GM18505 (cell line): ENCODE measurements at regions not wholly inside any gene's neighbourhood (a gene's known extent, or its start where the extent isn't known, plus 50 kb on each side); places are given as distances from the start of the nearest gene placed in this dataset.
"Not testable (repeated sequence)": the region's sequence is repeated elsewhere in the genome, so short reads cannot be mapped to it uniquely, and the experiment has no call there.

Experiments
- ATAC-seq: cut with Tn5 transposase; IDR thresholded peaks from one replicate; pipeline ENCODE4 v1.9.1; 2021; ENCODE audit not compliant: unreplicated experiment
- POLR2A ChIP-seq: IDR thresholded peaks from 4 replicates; pipeline ENCODE4 v1.6.1; 2011; ENCODE audit warnings: borderline replicate concordance; ENCODE audit not compliant: insufficient read depth, insufficient read length; ENCODE audit errors: extremely low read depth

GRCh38 chr5:60125636-60126035, 232.1 kb upstream of the PDE4D start:
- ATAC-seq: no peak
- TF ChIP-seq POLR2A: no peak

GRCh38 chr5:60102961-60103693, 209.6 kb upstream of the PDE4D start:
- TF ChIP-seq POLR2A: no peak
- no peak for ATAC-seq

GRCh38 chr5:60101573-60101972, 208.0 kb upstream of the PDE4D start:
- no peak for ATAC-seq
- no peak for TF ChIP-seq POLR2A

GRCh38 chr5:60092671-60093422, 199.3 kb upstream of the PDE4D start:
- no peak for ATAC-seq
- no peak for TF ChIP-seq POLR2A

GRCh38 chr5:60086583-60086982, 193.1 kb upstream of the PDE4D start:
- no peak for ATAC-seq
- TF ChIP-seq POLR2A: no peak

GRCh38 chr5:60084226-60084625, 190.7 kb upstream of the PDE4D start:
- no peak for TF ChIP-seq POLR2A
- no peak for ATAC-seq

GRCh38 chr5:60077292-60077691, 183.8 kb upstream of the PDE4D start:
- TF ChIP-seq POLR2A: no peak
- ATAC-seq: no peak

GRCh38 chr5:60076746-60077145, 183.2 kb upstream of the PDE4D start:
- no peak for ATAC-seq
- TF ChIP-seq POLR2A: no peak

GRCh38 chr5:60066502-60066901, 173.0 kb upstream of the PDE4D start:
- ATAC-seq: no peak
- TF ChIP-seq POLR2A: no peak

- no peak for TF ChIP-seq POLR2A
- ATAC-seq: no peak
Observed at GRCh38 chr5:60060389-60060788, 166.9 kb upstream of the PDE4D start.

GRCh38 chr5:60056191-60056590, 162.7 kb upstream of the PDE4D start:
- no peak for TF ChIP-seq POLR2A
- no peak for ATAC-seq

- no peak for ATAC-seq
- TF ChIP-seq POLR2A: no peak
Observed at GRCh38 chr5:60055168-60055567, 161.6 kb upstream of the PDE4D start.

GRCh38 chr5:60041996-60042664, 148.6 kb upstream of the PDE4D start:
- ATAC-seq: not testable (repeated sequence)

- not testable (repeated sequence) for ATAC-seq
Observed at GRCh38 chr5:60041508-60041907, 148.0 kb upstream of the PDE4D start.

GRCh38 chr5:60036192-60036938, 142.8 kb upstream of the PDE4D start:
- ATAC-seq: no peak
- TF ChIP-seq POLR2A: no peak
